ENCODE measurements at regions not wholly inside any gene's neighbourhood (a gene's known extent, or its start where the extent isn't known, plus 50 kb on each side); places are given as distances from the start of the nearest gene placed in this dataset.
"Not testable (repeated sequence)": the region's sequence is repeated elsewhere in the genome, so short reads cannot be mapped to it uniquely, and the experiment has no call there.

- Histone ChIP-seq H3K27ac (no peak overlapping the region), H3K4me3 (ENCODE audit: low read depth, low read length) (no peak overlapping the region), H3K27me3 (ENCODE audit: insufficient read depth, low read depth, severe bottlenecking) (no peaks in the 10 kb centered on the region), H3K9me3 (ENCODE audit: severe bottlenecking) (no peaks in the 10 kb centered on the region), H3K36me3 (no peaks in the 10 kb centered on the region)
- DNase-seq: no peak
- no peak for TF ChIP-seq CTCF (IDR thresholded peaks at IDR 0.05; ENCODE audit: low read depth, low read length)
Observed at GRCh38 chr1:228887101-228887500, 151.8 kb downstream of the RHOU start.

- Histone ChIP-seq H3K9me3 (ENCODE audit: severe bottlenecking) (no peaks in the 10 kb centered on the region), H3K4me3 (ENCODE audit: low read depth, low read length) (no peak overlapping the region), H3K27ac (no peak overlapping the region), H3K27me3 (ENCODE audit: insufficient read depth, low read depth, severe bottlenecking) (no peaks in the 10 kb centered on the region), H3K36me3 (no peaks in the 10 kb centered on the region)
- TF ChIP-seq CTCF (IDR thresholded peaks at IDR 0.05; ENCODE audit: low read depth, low read length): no peak
- no peak for DNase-seq
Observed at GRCh38 chr1:228887960-228888359, 152.7 kb downstream of the RHOU start.

DNA sequence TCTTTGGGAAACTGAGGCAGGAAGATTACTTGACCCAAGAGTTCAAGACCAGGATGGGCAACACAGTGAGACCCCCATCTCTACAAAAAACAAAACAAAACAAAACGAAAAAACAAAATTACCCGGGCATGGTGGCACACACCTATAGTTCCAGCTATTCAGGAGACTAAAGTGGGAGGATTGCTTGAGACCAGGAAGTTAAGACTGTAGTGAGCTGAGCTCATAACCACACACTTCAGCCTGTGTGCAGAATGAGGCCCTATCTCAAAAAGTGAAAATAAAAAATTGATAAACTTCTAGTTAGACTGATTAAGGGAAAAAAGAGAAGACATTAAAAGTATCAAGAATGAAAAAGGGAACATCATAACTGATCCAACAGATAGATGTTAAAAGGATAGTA lies 154.0 kb downstream of the RHOU start:
- no peak for DNase-seq
- TF ChIP-seq CTCF (IDR thresholded peaks at IDR 0.05; ENCODE audit: low read depth, low read length): no peak
- Histone ChIP-seq H3K9me3 (ENCODE audit: severe bottlenecking) (no peaks in the 10 kb centered on the region), H3K36me3 (no peaks in the 10 kb centered on the region), H3K4me3 (ENCODE audit: low read depth, low read length) (no peak overlapping the region), H3K27me3 (ENCODE audit: insufficient read depth, low read depth, severe bottlenecking) (no peaks in the 10 kb centered on the region), H3K27ac (no peak overlapping the region)

DNA sequence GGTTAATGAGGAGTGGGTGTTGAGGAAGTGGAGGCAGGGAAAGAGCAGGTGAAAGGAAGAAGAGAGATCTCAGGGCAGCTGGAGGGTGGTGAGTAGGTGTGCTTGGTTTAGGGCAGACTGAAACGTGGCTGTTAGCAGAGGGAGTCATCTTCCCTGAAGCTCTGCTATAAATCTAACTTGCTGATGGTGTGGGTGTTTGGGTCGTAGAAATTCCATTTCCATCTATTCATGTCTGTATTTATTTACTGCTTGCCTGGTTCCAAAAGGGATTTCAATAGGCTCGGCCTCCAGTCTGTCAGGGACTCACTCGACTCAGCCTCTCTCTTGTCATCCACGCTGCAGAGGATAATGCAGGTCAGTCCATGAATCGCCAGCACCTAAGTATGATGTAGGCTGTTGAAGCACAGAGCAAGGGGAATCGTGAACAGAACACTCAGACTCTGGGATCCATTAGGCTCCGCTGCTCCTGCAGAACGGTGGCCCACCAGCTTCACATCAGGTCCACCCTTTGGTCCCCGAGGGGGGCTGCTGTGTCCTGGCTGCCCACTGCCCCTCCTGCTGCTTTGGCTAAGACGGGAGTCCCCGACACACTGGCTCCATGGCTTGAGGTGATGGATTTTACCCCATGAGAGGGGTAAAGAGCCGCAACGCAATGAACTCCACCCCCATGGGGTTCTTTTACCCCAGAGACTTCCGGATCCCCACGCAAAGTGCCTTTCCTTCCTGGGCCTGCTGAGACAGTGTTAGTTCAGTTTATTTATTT lies 156.2 kb downstream of the RHOU start:
- Histone ChIP-seq H3K36me3 (no peaks in the 10 kb centered on the region), H3K27me3 (ENCODE audit: insufficient read depth, low read depth, severe bottlenecking) (no peaks in the 10 kb centered on the region), H3K4me3 (ENCODE audit: low read depth, low read length) (no peak overlapping the region), H3K9me3 (ENCODE audit: severe bottlenecking) (no peaks in the 10 kb centered on the region), H3K27ac (no peak overlapping the region)
- TF ChIP-seq CTCF (IDR thresholded peaks at IDR 0.05; ENCODE audit: low read depth, low read length): no peak
- DNase-seq: no peak

DNA sequence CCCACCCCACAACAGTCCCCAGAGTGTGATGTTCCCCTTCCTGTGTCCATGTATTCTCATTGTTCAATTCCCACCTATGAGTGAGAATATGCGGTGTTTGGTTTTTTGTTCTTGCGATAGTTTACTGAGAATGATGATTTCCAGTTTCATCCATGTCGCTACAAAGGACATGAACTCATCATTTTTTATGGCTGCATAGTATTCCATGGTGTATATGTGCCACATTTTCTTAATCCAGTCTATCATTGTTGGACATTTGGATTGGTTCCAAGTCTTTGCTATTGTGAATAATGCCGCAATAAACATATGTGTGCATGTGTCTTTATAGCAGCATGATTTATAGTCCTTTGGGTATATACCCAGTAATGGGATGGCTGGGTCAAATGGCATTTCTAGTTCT lies 156.9 kb downstream of the RHOU start:
- not testable (repeated sequence) for H3K36me3 ChIP-seq; H3K27me3 ChIP-seq (ENCODE audit: insufficient read depth, low read depth, severe bottlenecking); H3K27ac ChIP-seq; H3K9me3 ChIP-seq (ENCODE audit: severe bottlenecking); DNase-seq; H3K4me3 ChIP-seq (ENCODE audit: low read depth, low read length)

GRCh38 chr1:228894442-228894989 lies 159.2 kb downstream of the RHOU start:
- DNase-seq: no peak

More at GRCh38 chr1:228894442-228894989, 159.2 kb downstream of the RHOU start:
- no peak for TF ChIP-seq CTCF (IDR thresholded peaks at IDR 0.05; ENCODE audit: low read depth, low read length)
- H3K36me3 ChIP-seq: no peaks in the 10 kb centered on the region
- no peak overlapping the region for H3K27ac ChIP-seq
- no peaks in the 10 kb centered on the region for H3K9me3 ChIP-seq (ENCODE audit: severe bottlenecking)
- no peak overlapping the region for H3K4me3 ChIP-seq (ENCODE audit: low read depth, low read length)
- H3K27me3 ChIP-seq (ENCODE audit: insufficient read depth, low read depth, severe bottlenecking): no peaks in the 10 kb centered on the region
